GM20000 (cell line): ENCODE measurements at regions not wholly inside any gene's neighbourhood (a gene's known extent, or its start where the extent isn't known, plus 50 kb on each side); places are given as distances from the start of the nearest gene placed in this dataset.

Source experiments
- DNase-seq: peaks from one replicate; pipeline ENCODE4 v3.0.0; 2012; ENCODE audit warnings: low spot score
- CTCF ChIP-seq: IDR thresholded peaks from 2 replicates; pipeline ENCODE4 v1.5.1; 2012; ENCODE audit warnings: mild to moderate bottlenecking, control low read depth; ENCODE audit errors: extremely low read depth, missing control alignments

DNA sequence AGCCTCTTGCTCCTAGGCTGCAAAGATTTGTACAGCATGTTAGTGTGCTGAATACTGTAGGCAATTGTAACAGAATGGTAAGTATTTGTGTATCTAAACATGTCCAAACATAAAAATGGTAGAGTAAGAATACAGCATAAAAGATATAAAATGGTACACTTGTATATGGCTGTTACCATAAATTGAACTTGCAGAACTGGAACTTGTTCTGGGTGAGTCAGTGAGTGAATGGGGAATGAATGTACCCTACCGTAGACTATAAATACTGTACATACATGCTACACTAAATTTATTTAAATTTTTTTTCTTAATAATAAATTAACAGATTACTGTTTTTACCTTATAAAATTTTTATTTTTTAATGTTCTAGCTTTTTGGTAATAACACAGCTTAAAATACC lies 858.7 kb downstream of the ROBO2 start:
- TF ChIP-seq CTCF, result no peak
- no peak for DNase-seq

GRCh38 chr3:77902675-77903074 lies 862.8 kb downstream of the ROBO2 start:
- no peak for DNase-seq
- no peak for TF ChIP-seq CTCF

DNA sequence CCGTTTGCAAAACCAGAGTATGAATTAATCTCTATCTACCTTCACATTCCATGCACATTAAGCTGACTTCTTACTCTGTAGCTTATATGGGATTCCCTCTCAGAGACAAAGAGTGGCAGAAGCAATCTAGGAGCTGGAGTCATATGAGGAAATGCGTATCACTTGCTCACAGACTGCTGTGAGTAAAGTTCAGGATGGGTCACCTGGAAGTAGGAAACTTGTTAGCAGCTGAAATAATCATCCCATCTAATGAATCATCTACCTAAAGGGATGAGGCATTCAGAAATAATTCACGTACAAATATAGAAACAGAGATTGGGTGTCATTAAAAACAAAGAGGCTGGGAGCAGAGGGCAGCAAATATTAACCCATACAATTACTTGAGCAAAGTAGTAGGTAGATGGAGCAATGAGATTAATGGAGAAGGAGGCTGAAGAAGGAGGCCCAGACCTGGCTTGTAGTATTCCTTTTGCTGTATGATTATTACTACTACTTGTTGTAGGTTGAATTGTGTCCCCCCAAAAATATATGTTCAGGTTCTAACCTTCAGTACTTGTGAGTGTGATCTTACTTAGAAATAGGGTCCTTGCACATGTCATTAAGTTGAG lies 866.3 kb downstream of the ROBO2 start:
- DNase-seq, result no peak
- TF ChIP-seq CTCF, result no peak

DNA sequence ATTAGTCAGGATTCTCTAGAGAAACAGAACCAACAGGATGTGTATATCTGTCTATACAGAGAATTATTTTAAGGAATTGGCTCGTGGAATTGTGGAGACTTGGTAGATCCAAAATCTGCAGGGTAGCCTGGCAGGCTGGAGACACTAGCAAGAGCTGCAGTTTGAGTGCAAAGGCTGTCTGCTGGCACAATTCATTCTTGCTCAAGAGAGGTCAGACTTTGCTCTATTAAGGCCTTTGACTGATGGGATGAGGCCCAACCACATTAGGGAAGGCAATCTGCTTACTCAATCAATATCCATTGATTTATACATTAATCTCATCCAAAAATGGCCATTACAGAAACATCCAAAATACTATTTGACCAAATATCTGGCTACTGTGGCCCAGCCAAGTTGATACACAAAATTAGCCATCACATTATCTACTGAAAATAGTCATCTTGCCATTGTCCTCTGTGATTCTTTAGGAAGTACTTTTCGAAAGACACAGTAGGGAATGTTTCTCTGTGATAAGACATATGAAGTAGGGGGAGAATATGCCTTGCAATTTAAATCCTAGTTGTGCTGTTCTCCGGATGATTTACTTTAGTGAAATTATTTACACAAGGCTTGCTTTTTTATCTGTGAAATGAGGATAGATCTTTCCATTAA lies 873.8 kb downstream of the ROBO2 start:
- DNase-seq, result no peak
- TF ChIP-seq CTCF, result no peak

DNA sequence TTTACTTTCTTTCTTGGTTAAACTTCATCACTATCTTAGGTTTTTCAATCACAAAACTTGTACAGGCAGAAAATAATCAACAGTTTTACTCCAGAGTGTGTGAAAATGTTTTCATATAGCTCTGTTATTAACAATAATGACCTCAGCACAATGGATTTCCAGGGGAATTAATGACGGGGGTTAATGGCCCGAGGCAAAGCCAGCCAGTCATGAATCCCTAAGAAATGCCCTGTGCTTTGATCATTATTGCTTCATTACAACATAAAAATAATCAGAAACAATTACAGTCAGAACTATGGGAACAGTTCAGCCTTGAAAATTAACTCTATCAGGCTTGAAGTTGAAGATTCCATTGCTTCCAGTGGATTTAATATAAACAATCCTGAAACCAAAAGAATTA lies 875.4 kb downstream of the ROBO2 start:
- TF ChIP-seq CTCF, result no peak
- DNase-seq, result no peak

- no peak for TF ChIP-seq CTCF
- DNase-seq, result no peak
Observed at GRCh38 chr3:77917225-77917624, 877.3 kb downstream of the ROBO2 start.

DNA sequence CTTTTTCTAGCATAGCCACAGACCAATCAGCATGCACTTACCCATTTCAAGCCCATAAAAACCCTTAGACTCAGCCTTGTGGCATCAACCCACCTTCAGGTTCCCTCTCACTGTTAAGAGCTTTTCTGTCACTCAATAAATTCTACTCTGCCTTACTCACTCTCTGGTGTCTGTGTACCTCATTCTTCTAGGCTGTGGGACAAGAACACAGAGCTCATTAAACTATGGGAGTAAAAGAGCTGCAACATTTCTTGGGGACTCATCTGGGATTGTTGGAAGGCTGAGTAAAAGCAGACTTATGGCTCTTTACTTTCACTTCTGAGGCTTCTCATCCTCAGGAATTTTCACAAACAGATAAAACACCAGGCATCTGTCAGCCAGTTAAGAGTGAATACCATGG lies 879.3 kb downstream of the ROBO2 start:
- DNase-seq, result no peak
- no peak for TF ChIP-seq CTCF
